Loucy (cell line): ENCODE measurements at regions not wholly inside any gene's neighbourhood (a gene's known extent, or its start where the extent isn't known, plus 50 kb on each side); places are given as distances from the start of the nearest gene placed in this dataset.

ENCODE experiments used
- CTCF ChIP-seq: fragments of 200-600 bp; sonication (generic); conservative IDR thresholded peaks from 2 replicates; pipeline ENCODE4 v1.5.1; 2014; ENCODE audit warnings: mild to moderate bottlenecking, antibody characterized with exemption, low read length
- EZH2phosphoT487 ChIP-seq: fragments of 200-600 bp; IDR thresholded peaks from 2 replicates; pipeline ENCODE4 v1.6.1; 2018; ENCODE audit warnings: antibody characterized with exemption, mild to moderate bottlenecking, moderate library complexity, borderline replicate concordance

- TF ChIP-seq CTCF (no peak), EZH2phosphoT487 (no peak)
Observed at GRCh38 chr16:64762211-64762610, 359.7 kb downstream of the CDH11 start.
